GM12872 (cell line): ENCODE measurements at regions not wholly inside any gene's neighbourhood (a gene's known extent, or its start where the extent isn't known, plus 50 kb on each side); places are given as distances from the start of the nearest gene placed in this dataset.

ENCODE experiments used
- TF ChIP-seq, protein P1 (sequence below): IDR thresholded peaks from 3 replicates; pipeline ENCODE4 v1.5.1; 2011; ENCODE audit warnings: low read depth, mild to moderate bottlenecking, low read length, moderate library complexity; ENCODE audit not compliant: insufficient read depth

DNA sequence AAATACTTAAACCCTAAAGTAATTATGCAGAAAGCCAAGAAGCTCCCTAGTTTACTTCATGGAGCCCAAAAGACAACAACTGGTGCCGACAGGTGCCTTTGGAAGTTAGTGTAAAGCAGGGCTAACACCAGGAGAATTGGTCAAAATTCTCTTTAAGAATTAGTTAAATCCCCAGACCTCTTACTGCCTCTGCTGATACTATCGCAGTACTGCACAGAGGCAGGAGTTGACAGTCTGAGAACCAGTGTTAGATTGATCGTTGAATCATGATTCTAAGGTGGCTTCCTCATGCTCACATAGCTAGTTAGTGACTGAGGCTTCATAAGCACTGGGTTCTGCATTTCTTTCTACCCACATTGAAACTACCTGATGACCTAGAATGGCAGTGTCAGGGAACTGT, 445.0 kb downstream of the XIRP2 start:
- TF ChIP-seq, protein P1, sequence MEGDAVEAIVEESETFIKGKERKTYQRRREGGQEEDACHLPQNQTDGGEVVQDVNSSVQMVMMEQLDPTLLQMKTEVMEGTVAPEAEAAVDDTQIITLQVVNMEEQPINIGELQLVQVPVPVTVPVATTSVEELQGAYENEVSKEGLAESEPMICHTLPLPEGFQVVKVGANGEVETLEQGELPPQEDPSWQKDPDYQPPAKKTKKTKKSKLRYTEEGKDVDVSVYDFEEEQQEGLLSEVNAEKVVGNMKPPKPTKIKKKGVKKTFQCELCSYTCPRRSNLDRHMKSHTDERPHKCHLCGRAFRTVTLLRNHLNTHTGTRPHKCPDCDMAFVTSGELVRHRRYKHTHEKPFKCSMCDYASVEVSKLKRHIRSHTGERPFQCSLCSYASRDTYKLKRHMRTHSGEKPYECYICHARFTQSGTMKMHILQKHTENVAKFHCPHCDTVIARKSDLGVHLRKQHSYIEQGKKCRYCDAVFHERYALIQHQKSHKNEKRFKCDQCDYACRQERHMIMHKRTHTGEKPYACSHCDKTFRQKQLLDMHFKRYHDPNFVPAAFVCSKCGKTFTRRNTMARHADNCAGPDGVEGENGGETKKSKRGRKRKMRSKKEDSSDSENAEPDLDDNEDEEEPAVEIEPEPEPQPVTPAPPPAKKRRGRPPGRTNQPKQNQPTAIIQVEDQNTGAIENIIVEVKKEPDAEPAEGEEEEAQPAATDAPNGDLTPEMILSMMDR = no peak

DNA sequence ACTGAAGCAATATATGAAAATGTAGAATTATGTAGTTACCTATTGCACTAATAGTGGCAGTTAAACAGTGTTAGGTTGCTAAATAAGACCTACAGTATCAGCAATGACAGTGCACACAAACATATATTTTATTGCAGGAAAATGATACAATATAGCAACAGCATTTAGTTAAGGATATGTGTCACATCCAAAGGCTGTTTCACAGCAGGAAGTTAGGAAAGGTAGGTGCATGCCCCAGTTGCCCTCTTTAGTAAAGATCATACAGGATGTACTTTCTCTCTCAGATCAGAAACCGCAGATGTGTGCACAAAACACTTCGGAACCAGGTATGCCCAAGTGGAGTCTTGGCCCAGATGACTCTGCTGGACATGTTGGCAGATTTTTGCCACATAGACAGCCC, 444.1 kb downstream of the XIRP2 start:
- TF ChIP-seq, protein P1 = no peak

DNA sequence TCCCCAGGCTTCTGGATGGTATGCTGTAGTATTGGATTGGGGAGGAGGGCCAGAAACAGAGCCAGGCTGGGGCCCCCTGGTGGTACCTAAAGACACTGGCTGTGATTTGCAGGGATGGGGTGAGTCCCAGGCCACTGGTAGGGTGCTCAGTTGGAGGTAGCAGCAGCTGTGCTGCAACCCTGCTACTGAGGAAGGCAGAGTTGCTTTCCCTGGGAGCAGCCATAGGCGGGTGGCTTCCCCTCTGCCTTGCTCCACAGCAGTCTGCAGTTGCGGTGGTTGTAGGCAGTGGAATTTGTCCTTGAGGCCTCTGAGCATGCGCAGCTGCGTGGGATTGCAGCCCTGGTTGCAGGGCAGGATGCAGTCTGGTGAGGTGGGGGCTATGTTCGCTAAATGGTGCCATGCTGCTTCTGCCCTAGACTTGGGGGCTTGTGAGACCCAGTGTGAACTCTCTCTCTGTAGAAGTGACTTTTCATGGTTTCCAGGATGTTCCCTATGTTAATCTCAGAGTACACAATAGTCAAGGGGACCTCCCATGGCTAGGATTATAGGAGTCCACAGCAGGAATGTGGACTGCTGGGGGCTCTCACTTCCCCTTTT, 443.5 kb downstream of the XIRP2 start:
- TF ChIP-seq, protein P1 = peak; percentile 49

DNA sequence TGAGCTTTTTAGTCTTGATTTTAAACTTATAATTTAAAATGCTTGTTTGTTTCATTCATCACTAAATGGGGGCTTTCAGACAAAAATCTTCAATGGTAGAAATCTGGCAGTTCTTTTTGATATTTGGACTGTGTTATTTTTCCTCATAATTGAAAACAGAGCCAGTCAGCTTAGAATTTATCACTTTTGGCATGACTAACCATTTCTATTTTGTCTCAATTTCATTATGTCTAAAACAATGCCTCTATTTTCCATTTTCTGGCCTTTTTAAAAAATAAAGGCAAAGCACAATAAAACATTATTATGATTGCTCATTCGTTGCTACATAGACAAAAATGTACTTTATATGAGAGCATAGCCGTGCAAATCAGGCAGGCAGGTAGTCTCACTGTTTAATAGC, 434.5 kb downstream of the XIRP2 start:
- TF ChIP-seq, protein P1 = no peak

DNA sequence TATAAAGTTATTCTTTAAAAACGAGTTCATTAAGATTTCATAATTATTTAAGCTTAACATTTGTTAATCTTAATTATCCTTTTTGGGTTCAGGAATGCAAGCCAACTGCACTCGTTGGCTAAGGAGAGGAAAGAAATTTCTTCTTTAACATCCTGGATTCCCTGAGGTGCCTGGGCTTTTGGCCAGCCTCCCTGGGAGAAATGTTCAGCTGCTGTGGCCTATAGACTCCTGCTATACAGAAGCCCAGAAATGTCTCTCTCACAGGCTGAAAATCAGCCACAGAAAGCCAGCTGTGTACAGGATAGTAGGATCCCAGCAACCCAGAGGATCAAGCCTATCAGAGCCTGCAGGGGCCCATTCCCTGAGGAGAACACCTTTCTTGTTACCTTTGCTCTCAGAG, 430.3 kb downstream of the XIRP2 start:
- TF ChIP-seq, protein P1 = no peak

DNA sequence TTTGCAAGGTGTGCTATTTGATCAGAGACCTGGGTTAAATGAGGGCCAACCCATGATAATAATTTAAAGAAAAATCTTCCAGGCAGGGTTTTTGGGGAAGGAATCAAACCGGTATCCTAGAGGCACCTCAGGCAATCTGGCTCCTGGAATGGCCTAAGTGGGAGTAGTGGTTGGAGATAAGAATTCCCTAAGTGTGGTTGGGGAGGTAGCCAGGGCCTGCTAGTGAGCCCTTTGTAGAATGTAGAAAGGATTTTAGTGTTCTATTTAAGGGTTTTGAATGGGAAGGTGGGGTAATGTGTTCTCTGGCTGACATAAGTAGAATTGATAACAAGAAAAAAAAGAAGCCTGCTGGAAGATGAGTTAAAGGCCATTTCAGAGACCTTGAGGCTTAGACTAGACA, 422.2 kb downstream of the XIRP2 start:
- TF ChIP-seq, protein P1 = no peak
